NCI-H2227 (cell line): ENCODE measurements at regions not wholly inside any gene's neighbourhood (a gene's known extent, or its start where the extent isn't known, plus 50 kb on each side); places are given as distances from the start of the nearest gene placed in this dataset.

ENCODE experiments used
- DNase-seq: peaks from one replicate; lab custom pipeline; 2025; ENCODE audit not compliant: unreplicated experiment; lab: John Stamatoyannopoulos, UW

- DNase-seq: no peak
These were observed 1634.6 kb upstream of the AGA start for GRCh38 chr4:179076865-179077264.

DNA sequence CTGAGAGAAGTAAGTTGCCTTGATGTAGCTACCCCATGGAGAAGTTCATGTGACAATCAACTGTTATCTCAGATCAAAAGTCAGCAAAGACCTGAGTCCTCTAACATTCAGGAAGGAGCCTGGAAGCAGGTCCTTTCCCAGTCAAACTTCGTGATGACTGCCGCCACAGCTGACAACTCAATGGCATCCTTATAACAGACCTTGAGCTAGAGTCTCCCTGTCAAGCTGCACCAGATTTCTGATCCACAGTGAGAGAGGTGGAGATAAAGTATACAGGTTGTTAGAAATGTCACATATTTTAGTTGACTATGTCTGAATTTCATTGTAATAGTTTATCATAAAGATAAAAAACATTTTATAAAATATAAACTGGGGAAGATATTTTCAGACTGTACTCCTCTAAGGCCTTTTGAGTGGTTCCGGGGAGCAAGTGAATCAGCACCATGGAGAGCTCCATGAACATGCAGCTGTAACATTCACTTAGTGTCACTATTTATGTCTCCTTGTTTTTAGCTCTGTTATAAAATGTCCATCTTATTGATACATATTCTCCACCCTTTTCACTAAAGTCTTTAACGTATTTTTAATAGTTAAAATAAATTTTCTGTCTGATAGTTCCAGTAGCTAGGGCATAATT lies 1653.5 kb upstream of the AGA start:
- DNase-seq: no peak

GRCh38 chr4:179097741-179098140 lies 1655.5 kb upstream of the AGA start:
- DNase-seq: no peak

DNA sequence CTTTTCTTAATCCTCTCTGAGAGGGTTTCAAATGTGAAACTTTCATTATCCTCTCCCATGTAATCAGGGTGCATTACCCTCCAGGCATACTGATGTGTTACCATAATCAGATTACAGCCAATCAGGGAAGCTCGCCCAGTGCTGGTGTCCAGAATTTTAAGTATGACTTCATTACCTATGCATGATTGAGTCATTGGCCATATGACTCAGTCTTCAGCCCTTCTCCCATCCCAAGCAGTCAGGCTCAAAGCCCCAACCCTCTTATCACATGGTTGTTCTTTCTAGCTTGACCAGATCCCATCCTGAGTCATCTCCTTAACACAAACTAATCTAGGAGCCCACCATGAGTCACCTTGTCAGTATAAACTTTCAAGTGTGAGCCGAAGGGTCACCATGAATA lies 1668.1 kb upstream of the AGA start:
- no peak for DNase-seq

DNA sequence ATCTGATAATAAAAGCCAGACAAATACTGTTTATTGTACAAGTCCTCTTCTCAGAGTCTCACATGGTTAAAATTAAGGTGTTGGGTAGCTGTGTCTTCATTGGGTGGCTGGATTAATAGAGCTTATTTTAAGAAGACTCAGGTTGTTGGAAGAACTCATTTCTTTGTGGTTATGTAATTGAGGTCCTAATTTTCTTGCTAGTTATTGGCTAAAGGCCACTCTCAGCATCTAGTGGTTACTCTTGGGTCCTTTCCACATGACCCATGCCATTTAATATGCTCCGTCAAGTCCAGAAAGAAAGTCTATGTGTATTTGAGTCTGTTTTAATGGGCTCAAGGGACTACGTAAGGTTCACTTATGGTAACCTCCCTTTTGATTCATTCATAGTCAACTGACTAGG lies 1668.6 kb upstream of the AGA start:
- DNase-seq: no peak

DNA sequence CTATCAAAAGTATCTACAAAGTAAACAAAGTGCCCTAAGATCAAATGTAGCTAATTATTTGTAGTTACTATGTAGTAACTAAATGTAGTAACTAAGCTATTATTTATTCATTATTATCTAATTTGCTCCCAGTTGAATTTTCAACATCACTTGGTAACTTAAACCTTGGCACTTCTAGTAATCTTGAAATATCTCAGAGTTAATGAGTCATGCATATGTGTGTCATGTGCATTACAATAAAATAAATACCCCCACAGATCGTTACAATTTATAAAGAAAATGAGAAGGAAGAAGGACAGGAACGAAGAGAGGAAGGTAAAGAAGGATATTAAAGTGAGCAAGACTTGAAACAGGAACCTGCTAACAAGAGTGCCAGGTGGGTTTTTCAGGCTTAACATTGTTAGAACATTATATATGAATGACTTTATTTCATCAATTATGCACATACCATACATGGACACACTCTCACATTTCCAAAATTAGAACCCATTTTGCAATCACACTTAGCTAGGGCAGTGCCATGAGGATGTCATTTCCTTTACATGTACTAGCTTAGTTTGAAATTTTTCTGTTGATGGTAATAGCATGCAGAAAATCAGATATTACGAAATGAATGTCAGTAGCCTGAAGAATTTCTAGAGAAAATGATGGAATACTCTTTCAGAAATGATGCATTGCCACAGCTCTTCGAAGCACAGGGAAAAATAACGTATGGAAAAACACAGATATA lies 1670.4 kb upstream of the AGA start:
- no peak for DNase-seq

DNA sequence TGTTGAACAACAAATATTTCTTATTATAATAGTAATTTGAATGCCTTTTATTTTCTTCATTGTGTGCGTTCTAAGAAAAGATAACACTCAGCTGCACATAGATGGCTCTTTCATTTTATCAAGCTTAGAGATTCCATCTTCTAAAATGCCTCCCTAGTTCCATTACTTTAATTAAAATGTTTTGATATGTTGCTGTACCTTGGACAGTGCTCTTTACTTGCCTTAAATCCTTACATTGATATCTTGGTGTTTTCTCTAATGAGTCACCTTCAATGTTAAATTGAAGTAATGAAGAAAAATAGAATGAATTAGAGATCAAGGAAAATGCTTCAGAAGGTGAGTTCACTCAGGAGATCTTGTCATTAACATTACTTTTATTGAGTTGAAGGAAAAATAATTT lies 1672.4 kb upstream of the AGA start:
- DNase-seq: no peak

GRCh38 chr4:179116011-179116410 lies 1673.8 kb upstream of the AGA start:
- DNase-seq: no peak

- DNase-seq: no peak
These were observed 1674.3 kb upstream of the AGA start for GRCh38 chr4:179116581-179116980.

DNA sequence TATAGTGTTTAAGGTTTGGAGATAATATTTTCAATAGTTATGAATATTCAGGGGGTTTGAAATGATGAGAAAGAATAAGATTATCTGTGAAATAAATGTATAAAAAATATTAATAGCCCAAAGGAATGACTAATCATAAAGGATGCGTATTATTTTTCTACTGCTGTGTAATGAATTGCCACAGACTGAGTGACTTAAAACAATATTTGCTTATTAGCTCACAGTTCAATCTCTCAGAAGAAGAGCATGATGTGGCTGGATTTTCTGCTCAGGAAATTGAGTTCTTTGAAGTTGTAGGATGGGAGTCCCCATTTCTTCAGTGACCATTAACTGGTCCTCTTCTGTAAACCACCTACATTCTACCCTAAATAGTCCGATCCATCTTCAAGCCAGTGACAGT lies 1680.8 kb upstream of the AGA start:
- DNase-seq: no peak

DNA sequence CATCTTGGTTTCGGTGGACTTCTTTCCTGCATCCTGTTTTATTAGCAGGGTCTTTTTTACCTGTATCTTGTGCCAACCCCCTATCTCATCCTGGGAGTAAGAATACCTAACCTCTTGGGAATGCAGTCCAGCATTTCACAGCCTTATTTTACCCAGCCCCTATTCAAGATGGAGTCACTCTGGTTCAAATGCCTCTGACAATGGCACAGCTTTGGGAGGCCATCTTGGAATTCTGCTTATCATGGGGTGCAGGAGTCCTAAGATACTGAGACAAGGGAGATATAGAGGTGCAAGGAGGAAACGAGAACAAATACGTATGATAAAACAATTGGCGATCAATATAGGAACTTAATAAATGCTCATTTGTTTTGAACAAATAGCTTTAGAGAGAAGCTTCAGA lies 1682.2 kb upstream of the AGA start:
- no peak for DNase-seq

GRCh38 chr4:179124957-179125356 lies 1682.7 kb upstream of the AGA start:
- DNase-seq: no peak

DNA sequence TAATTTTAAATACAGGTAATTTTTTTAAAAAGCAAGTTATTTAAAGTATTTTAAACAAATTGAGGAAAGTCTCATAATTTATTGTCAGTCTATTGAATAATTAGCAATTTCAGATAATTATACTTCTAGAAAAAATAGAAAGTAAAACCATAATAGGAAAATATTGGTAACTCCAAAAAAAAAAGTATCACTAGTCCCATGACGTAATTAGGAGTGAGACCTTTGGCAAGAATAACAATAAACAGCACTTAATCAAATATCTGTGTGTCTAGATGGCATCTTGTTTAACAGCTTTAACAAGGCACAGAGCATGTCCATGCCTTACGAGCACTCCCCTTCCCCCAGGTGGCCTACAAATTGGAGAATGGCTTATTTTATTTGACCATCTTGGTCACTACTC lies 1683.6 kb upstream of the AGA start:
- no peak for DNase-seq

DNA sequence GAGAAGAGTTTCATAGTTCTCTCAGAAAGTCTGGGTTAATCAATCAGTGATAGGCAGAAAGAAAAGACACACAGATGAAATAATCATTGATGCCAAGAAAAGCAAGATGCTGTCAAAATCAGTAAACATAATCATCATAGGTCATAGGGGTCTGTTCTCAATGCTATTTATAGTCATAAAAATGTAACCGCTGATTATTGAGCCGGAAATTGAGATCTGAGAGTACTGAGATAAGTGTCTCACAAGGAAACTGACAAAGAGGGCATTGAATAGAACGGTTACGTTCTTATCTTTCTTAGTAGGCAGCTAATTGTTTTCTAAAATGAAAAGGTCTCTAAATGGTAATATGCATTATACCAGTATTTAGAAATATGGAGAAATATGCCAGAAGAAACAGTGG lies 1686.1 kb upstream of the AGA start:
- no peak for DNase-seq

DNA sequence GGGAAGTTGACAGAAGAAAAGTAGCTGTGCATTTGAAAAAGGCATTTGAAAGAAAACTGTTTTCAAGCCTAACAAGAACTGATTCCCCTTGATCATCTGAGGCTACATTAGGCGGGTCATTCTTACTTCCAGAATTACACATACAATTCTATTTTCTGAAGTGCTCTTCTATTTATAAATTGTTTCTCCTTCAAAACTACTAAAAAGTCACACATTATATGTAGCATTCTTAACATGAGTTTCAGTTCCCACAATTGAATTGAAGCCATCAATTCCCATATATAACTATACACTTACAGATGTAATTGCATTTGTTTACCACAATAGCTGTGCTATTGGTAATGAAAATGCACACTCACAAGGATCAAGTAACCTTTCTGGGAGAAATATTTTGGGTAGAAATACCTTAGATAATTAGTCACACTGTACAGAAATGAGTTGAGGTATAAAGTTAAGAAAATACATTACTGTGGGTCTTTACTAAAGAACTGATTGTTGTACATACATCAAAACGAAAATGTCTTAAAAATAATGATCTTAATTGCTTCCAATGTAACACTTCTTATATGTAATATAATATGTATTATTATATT lies 1688.0 kb upstream of the AGA start:
- no peak for DNase-seq

DNA sequence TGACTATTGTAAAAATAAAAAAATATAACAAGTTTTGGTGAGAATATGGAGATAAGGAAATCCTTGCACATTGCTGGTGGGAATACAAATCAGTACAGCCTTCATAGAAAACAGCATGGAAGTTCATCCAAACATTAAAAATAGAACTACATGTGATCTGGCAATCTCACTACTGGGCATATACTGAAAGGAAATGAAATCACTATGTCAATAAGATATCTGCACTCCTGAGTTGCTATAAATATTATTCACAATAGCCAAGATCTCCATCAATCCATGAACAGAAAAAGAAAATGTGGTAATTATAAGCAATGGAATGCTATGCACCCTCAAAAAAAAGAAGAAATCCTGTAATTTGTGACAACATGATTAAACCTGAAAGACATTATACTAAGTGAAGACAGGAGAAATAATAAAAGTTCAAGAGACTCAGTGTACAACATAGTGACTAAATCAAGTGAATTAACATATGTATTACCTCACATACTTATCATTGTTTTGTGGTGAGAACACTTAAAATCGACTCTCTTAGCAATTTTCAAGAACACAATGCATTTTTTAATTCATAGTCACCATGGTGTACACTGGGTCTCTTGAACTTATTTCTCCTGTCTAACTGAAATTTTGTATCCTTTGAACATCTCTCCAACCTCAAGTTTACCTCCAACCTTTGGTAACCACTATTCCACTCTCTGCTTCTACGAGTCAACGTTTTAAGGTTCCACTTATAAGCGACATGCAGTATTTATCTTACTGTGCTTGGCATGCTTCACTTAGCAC lies 1703.7 kb upstream of the AGA start:
- DNase-seq: no peak

DNA sequence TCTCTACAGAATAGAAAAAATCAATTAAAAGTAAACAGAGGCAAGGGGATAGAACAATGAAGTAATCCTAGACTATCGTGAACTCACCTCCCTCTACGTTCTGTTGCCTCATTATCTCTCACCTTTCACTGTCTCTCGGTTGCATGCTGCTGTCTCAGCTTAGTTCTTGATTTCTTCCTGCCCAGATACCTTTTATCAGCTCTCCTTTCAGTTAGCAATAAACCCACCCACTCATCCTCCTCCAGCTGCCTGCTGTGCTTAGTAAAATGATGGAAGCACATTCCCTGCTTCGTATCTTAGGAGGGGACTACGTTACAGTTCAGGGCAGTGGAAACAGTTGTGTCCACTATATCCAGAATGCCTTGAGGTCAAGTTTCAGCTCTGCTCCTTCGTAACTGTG lies 1709.5 kb upstream of the AGA start:
- no peak for DNase-seq

GRCh38 chr4:179163147-179163546 lies 1720.9 kb upstream of the AGA start:
- no peak for DNase-seq

DNA sequence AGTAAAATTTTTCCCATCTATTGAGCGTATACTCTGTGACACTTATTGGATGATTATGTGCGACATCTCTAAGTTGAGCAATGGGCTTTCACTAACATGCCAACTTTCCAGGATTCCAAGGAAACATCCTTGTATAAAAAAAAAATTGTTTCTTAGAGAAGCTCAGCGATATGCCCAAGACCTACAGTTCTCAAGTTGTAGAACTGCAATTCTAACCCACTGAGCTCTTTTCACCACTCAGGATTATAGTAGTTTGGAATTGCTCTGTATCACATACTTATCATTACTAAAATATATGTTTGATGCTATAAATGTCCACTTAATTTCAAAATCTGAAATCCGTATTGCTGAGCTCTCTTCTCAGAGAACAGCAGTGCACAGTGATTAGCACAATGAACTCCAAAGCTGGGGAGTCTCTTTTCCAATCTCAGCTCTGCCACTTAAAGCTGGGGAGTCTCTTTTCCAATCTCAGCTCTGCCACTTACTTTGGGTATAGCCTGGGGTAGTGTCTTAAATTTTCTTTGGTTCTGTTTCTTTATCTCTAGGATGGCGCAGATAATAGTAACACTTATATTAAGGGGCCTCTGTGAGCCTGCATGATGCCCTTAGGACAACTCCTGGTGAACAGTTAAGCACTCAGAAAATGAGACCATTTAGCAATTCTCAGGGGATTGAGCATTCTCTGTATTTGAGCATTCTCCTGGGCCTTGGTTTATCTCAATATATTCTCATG lies 1722.2 kb upstream of the AGA start:
- no peak for DNase-seq

DNA sequence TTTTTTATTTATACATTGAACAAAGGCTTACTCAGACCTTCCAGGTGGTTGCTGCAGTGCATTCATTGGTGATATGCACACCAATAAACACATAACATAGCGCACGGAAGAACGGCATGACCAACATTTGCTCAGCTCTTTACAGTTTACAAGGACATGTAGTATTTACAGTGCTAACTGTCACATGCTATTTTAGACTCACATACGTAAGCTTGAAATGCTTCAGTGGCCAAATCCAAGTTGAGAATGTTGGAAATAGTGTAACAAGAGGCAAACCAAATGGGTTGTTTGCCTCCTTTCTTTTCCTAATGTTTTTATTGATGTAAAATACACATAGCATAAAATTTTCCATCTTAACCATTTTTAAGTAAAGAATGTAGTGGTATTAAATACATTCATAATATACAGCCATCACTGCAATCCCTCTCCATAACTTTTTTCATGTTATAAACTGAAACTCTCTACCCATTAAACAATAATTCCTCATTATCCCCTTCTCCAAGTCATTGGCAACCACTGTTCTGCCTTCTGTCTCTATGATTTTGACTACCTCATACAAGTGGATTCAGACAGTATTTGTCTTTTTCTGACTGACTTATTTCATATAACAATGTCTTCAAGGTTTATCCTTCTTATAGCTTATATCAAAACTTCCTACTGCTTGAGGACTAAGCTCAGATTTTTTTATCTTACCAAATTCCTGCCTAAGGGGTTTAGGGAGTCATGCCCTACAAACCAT lies 1722.9 kb upstream of the AGA start:
- no peak for DNase-seq

DNA sequence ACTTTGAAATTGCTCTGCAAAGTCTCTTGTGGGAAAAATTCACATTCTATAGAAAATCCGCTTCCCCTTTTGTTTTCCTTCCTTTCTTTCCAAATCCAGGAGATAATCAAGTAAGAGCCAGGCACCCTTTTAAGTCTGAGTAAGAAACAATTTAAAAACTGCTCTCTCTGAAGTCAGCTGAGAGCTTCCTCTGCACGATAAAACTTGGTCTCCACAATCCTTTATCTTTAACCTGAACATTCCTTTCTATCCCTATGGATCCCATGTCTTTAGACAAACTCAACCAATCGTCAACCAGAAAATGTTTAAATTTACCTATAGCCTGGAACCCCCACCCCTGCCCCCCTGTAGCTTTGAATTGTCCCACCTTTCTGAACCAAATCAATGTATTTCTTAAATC lies 1723.6 kb upstream of the AGA start:
- DNase-seq: no peak
